Stimulated activated CD8-positive, alpha-beta memory T cell treated with anti-CD3 and anti-CD28 coated beads, Interleukin-7, amount 100 ng/mL, for 24 hours (primary cell): ENCODE measurements at regions not wholly inside any gene's neighbourhood (a gene's known extent, or its start where the extent isn't known, plus 50 kb on each side); places are given as distances from the start of the nearest gene placed in this dataset.
"Not testable (repeated sequence)": the region's sequence is repeated elsewhere in the genome, so short reads cannot be mapped to it uniquely, and the experiment has no call there.

Source experiments
- DNase-seq: peaks from one replicate; pipeline ENCODE4 v3.0.0-alpha.2; 2020; ENCODE audit warnings: low read depth

DNA sequence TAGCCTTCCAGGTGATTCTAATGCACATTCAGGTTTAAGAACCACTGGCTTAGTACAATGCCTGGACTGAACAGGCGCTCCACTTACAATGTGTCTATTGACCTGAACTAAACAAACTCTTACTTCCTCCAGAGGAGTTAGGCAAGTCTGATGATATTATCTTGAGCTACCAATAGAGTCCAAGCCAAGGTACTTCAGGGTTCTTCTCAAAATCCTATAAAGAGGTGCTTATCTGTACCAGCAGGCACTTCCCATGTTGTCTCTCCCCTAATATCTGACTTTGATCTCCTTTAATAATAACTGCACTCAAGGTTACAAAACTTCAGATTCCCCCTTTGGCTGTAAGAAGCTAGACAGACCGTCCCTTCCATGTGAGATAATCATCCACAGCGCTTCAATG, 157.0 kb upstream of the SVIL start:
- no peak for DNase-seq

DNA sequence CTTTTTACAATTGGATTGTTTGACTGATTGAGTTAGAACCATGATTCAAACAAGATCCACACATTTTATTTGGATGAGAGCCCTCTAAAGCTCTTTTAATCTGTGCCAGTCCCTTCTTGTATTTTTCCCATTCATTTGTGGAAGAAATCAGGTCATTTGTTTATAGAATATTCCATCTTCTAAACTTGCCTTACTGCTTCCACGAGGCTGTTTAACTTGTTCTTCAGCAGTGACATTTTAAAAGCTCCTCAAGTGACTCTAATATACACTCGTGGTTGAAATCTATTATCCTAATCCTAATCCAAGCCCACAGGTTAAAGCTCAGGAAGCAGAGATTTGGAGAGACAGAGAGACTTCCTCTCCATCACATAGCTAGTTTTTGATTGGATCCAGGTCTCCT, 155.4 kb upstream of the SVIL start:
- DNase-seq = no peak

DNA sequence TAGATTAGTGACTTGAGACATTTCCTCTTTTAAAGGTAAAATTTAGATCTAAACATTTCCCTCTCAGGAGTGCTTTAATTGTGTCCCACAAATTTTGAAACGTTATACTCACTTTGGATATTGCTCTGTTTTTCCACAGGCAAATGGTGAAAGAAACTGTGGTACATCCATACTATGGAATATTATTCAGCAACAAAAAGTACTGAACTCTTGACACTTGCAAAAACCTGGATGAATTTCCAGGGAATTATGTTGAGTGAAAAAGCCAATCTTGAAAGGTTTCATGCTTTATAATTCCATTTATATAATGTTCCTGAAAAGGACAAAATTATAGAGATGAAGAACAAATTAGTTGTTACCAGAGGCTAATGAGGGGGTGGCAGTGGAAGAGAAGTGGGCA, 153.3 kb upstream of the SVIL start:
- DNase-seq = no peak

DNA sequence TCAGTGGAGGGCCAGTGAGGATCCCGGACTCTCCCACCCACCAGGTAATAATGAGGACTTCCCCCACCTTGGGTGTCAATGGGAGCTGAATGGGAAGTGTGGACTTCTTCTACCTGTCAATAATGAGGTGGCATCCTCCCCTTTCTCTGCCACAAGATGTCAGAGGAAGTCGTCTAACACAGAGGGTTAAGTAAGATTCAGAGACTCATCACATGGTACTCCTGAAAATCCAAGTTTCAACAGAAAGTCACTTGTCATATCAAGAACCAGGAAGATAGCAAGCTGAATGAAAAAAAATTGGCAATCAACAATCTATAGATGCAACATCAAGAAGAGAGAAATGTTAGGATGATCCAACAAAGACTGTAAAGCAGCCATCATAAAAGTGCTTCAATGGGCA, 150.9 kb upstream of the SVIL start:
- no peak for DNase-seq

DNA sequence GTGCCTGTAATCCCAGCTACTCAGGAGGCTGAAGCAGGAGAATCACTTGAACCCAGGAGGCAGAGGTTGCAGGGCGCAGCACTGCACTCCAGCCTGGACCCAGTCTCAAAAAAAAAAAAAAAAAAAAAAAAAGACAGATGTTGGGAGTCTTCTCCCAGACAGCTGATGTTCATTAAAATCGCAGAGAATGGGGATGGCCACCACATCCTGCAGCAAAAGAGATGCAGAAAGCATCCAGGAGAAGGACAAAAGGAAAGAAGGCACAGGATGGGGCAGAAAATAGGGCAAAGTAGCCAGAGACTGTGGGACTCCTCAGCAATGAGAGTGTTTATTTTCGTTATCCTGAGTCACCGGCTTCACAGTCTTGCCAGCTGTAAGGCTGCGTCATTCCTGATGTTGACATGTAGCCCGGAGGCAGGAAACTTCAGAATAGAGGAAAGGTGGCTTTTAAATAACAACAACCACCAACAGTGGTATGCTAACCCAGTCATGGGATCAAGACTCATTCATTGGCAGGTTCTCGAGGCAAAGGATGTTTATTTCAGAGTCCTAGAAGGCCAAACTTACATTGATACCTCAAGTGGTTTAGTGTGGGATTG, 149.5 kb upstream of the SVIL start:
- no peak for DNase-seq

DNA sequence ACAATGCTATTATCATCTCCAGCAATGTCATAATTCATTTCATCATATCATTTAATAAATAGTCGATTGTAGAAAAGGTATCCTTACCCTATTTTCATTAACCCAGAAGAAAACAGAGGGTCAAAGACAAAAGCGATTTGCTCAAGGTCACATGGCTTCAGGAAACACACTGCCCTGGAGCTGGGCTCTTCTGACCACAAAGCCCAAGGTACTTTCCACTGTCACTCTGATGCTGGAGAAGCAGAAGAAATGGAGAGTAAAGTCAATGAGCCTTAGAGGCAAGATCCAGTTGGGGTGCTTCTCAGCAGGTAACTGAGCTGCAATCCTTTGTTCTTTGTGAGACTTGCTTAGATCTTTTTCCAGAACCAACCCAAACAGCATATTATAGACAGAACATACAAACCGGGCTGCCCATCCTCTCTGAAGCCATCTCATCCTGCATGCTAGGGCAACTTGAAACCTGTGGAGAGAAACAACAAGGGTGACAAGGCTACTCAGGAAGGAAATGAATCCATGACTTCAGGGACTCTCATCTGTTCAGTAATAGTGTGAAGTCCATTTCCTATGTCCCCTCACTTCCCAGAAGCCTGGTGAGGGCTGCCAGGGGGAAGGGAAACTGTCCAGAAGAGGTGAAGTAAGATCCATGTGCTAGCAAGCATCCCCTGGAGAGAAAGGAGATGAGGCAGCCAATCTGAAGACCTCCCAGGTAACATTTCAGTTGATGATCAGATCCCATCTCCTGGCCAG, 148.6 kb upstream of the SVIL start:
- no peak for DNase-seq

DNA sequence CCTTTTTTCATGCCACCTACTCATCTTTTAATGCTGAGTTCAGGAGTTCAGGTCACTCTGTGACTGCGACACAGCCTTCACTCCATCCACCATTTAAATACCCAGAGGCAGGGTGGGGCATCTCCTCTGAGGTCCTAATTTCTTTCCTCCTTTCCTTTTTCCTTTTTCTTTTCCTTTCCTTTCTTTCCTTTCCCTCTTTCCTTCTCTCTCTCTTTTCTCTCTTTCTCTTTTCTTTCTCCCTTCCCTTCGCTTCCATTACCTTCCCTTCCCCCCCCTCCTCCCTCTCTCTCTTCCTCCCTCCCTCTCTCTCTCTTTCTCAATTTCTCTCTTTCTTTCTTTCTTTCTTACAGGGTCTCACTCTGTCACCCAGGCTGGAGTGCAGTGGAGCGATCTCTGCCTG, 145.9 kb upstream of the SVIL start:
- DNase-seq = no peak

DNA sequence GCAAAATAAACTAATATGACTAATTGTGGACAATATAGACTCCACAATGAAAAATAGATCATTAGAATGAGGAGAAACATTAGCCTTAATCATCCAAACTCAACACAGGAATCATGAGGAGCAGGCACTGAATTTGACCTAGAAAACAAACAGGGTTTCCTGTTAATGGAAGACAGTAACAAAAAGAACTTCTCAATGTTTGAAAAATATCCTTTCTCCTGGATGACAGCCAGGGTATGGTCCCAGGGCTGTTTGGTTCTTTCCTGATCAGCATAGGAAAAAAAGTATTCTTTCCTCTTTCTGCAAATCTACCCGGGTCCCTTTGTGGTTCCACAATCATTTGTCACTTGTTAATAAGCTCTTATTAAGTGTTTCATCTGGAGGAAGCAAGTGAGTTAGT, 145.3 kb upstream of the SVIL start:
- DNase-seq = no peak

DNA sequence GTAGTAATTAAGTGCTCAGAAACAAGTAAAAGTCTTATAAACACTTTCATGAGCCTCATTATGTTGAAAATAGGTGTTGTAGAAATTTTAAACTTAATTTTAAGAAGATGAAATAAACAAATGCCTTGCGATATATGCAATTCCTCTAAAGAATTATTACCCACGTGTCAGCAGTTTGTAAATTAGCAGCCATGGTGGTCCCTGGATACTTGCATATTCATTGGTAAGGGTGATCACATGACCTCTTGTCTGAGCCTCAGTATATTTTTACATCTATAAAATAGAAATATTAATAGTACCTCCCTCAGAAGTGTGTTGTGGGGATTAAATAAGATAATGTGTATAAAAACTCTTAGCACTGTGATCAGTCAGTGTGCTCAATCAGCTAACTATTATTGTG, 141.5 kb upstream of the SVIL start:
- no peak for DNase-seq

DNA sequence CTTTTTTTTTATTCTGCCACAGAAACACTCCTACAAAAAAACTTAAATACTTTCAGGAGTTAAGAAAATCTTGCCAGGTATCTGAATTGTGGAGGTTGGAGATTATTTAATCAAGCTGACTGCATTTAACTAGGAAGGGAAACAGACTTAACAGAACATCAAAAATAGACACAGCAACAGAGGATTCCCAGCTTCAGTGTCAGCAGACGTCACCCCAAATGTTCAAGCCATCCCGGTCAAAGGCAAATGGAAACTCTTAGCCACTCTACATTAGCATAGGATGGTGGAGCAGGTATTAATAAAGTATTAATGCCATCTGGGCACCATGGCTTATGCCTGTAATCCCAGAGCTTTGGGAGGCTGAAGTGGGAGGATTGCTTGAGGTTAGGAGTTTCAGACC, 139.7 kb upstream of the SVIL start:
- no peak for DNase-seq

DNA sequence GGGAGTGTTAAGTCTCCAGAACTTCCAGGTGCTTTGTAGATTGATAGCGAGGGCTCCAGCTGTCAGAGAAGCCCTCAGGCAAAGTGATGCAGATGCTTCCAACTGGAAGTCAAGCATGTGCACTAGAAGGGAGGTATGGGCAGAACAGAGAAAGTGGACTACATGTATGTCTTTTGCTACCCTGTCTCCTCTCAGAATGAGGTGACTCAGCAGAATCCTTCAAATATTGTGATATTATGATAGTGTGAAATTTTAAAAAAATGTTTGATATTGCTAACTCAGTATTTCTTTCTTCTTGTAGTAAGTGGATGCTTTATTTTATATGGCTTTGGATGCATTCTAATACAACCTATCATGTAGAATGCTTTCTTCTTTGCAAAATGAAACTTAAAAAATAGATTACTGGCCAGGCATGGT, 138.9 kb upstream of the SVIL start:
- no peak for DNase-seq

DNA sequence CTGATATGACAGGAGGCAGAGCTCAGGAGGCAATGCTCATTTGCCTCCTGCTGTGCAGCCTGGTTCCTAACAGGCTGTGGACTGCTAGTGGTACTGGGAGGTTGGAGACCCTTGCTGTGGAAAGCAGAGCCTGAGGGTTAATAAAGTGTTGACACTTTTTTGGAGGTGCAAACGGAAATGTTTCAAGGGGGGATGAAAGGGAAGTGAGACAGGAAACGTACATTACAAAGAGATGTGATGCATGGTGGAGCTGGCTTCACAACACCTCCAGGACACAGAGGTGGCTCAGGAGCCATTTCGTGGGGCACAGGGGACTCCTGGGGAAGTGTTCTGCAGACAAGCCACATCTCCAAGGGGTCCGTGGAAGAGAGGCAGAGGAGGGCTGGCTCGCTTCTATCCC, 137.6 kb upstream of the SVIL start:
- no peak for DNase-seq

DNA sequence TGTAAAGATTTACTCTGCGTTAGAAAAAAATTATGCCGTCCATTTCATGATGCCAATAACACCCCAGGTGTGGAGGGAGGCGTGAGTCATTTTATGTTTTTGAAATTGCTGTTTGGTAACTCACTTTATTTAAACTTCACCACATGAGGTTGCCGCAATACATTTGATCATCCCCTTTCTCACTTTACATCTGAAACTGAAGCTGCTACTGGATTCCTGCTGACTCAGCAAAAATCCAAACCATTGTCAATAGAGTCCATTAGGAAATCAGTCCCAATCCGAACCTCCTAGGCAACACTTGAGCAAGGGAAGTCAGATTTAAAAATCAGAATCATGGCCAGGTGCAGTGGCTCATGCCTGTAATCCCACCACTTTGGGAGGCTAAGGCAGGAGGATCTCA, 136.6 kb upstream of the SVIL start:
- no peak for DNase-seq

DNA sequence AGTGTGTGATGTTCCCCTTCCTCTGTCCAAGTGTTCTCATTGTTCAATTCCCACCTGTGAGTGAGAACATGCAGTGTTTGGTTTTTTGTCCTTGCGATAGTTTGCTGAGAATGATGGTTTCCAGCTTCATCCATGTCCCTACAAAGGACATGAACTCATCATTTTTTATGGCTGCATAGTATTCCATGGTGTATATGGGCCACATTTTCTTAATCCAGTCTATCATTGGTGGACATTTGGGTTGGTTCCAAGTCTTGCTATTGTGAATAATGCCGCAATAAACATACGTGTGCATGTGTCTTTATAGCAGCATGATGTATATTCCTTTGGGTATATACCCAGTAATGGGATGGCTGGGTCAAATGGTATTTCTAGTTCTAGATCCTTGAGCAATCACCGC, 134.5 kb upstream of the SVIL start:
- DNase-seq = not testable (repeated sequence)

DNA sequence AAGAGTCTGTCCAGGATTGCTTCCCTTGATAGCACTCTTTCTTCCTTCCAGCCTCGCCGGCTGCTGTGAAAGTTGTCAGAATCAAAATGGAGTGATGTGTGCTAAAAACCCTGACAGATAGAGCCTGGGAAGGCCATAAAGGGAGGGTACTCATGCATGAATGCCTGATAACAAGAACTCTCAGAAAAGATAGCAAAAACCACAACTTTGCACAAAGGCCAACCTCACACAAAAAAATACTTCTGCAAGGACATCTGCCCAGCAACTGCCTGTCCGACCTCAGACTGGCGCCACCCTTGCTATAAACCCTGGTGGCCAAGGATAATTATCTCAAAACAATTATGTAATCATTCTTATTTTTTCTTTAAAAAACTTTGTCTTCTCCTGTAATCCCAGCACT, 133.2 kb upstream of the SVIL start:
- DNase-seq = no peak

DNA sequence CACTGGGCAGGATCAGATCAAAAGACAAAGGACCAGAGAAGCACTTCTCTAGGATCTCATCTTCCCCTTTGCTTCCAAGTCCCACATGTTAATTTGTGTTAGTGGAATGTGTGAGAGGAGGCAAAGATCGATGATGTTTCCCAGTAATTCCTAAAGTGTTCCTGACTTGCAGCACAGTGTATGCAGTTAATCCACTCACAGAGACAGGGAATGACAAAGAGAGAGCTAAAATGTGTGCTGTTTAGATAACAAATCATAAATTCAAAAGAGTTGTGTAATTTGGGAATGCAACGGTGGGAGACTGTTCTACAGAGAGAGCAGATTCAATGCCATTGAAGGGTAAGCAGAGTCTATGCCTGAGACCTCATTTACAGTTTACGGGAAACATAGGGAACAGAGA, 132.0 kb upstream of the SVIL start:
- no peak for DNase-seq

DNA sequence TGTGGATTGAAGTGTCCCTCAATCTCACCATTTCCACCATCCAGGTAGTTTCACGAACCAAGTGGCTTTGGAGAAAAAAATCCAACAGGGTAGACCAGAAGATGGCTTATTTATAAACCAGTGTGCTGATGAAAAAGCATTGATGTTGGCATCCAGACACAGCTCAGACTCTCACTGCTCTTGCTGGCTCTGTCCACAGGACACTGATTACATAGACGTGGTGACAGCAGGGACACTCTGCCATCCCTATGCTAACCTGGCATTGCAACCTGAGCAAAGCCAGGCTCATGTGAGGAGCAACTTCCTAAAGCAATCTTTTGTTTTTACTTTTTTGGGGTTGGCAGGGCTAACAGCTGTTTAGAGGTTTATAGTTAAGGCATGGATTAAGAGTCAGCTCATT, 130.6 kb upstream of the SVIL start:
- DNase-seq = no peak

DNA sequence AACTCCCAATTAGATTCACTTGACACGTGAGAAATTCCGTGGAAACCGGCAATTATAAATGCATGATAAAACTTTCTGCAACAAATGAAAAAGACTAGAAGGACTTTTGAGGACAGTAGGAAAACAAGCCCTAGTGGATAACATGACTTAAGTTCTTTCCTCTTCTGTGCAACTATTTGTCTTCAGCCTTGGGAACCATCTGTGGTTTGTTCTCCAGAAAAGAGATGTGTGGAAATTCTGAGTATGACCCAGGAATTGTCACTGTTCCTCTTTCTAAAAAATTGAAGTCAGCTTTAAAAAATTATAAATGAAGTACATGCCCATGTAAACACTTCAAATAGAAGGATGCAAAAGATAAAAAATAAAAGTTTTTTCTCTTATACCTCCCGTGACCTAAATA, 128.6 kb upstream of the SVIL start:
- DNase-seq = no peak

DNA sequence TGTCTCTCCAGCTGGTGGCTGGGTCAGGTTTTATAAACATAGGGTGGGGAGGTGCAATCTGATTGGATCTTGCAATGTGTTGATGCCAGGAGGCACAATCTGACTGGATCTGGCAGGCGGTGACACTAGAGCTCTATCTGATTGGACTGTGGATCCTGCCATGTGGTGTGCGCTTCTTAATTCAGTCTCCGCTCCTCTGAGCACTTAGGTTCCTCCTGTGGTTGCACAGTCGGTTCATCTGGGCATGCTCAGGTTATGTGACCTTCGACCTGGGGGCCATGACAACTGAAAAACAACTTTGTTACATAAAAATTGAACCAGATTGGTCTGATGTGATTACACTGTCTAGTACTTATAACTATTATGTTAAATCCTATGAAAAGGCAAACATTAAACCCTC, 127.1 kb upstream of the SVIL start:
- DNase-seq = no peak

DNA sequence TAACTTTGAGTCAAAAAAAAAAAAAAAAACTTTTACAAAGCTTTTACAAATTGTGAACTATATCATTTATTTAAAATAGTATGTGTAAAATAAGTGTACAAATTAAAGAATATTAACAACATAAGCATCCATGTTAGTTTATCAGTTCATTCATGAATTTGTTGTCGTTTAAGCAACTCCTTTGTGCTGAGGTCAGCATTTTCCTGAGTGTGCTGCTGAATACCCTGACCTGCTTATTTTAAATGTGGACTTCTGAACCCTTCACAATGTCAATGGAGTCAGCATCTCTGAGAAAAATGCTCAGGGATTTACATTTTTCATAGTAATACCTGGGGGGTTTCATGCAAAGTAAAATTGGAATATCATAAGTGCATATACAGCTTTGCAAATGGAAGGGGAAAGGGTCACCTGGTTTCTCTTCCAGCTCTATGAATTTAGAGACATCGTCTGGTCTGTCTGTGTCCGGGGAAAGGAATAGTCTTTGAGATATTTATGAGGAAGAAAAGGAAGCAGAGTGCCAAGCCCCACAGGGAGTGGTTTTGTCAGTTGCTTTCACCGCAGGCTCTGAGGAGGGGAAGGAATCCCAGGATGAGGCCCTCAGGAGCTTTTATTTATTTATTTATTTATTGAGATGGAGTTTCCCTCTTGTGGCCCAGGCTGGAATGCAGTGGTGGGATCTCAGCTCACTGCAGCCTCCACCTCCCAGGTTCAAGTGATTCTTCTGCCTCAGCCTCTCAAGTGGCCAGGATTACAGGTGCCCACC, 125.5 kb upstream of the SVIL start:
- DNase-seq = no peak

DNA sequence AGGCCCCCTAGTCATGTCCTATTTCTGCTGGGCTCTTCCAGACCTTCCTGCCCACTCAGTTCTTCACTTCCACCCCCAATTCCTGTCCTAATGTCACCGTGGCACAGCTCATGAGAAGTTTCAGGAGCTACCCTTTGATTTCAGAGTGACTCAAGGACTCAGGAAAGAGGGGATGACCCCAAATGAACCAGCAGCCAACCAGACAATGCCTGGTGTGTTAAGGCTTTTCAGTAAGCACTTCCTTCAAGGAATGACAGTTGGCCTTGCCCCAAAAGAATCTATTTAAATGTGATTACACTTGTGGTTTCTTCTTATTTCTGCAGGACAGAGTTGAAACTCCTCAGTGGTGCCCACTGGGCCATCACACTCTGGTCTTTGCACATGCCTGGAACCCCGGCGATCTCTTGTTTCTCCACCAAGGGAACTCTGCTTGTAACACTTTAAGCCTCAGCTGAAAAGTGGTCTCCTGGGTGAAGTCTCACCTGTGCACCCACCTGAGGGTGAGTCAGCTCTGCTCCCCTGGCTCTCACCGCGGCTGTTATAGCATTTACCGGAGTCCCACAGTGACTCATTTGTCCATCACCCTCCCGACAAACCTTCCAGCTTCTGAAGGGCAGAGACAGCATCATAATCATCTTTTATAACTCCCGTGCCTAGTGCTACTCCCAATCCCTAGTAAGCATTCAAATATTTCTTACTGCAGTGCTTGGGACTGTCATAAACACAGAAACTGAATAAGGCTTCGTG, 123.0 kb upstream of the SVIL start:
- no peak for DNase-seq

DNA sequence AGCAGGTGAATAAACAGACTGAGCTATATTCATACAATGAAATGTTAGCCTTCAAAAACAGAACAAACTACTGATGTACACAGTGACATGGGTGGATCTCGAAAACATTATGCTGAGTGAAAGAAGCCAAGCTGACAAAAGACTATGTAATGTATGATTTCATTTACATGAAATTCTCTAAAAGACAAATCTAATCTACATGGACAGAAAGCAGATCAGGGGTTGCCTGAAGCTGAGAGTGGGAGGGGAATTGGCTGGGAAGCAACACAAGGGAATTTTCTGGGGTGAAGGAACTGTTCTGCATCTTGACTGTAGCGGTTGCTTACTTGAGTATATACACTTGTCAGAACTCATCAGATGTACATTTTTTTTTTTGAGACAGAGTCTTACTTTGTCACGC, 121.7 kb upstream of the SVIL start:
- DNase-seq = no peak

DNA sequence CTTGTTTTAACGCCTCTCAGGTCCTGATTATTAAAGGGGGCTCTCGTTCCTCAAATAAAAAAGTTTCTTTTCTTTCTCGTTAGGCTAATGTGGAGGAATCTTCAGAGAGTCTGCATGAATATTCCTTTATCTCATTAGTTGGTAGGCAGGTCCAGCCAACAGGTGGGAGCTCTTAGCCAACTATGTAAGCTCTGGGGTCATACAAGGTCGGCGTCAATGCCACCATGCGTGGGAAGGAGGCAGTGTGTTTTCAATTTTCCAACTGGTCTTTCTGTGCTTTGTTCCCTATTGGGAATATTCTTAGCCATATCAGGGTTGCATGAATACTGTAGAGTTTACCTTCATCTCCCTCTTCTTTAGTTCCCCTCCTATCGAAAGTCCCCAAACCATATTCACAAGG, 118.5 kb upstream of the SVIL start:
- no peak for DNase-seq
